HG02623 (cell line): ENCODE measurements at regions not wholly inside any gene's neighbourhood (a gene's known extent, or its start where the extent isn't known, plus 50 kb on each side); places are given as distances from the start of the nearest gene placed in this dataset.
"Not testable (repeated sequence)": the region's sequence is repeated elsewhere in the genome, so short reads cannot be mapped to it uniquely, and the experiment has no call there.

Experiments used
- ATAC-seq: cut with Tn5 transposase; IDR thresholded peaks from one replicate; pipeline ENCODE4 v1.9.1; 2021; ENCODE audit warnings: moderate library complexity; ENCODE audit not compliant: unreplicated experiment

DNA sequence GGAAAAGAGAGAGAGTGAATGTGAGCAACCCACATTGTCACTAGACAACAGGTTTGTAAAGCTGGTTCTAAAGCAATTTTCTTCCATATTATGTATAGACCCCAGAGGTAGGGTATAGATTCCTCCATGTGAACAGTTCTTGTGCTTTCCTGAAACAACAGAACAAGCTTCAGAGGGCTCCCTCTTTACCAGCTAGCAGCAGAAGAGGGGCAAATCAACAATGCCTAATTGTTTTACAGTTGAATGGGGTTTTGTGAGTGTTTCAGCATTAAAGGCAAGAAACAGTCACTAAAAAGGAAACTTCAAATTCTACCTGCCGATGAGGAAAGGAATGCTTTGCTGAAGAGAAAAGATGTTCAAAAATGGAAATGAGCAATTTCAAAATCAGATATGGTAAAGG lies 341.2 kb upstream of the KITLG start:
- ATAC-seq, result no peak

- ATAC-seq, result no peak
Measured at GRCh38 chr12:88918161-88918560, 337.9 kb upstream of the KITLG start.

- ATAC-seq, result no peak
Measured at GRCh38 chr12:88914967-88915366, 334.7 kb upstream of the KITLG start.

GRCh38 chr12:88909510-88909909 lies 329.2 kb upstream of the KITLG start:
- ATAC-seq, result no peak

DNA sequence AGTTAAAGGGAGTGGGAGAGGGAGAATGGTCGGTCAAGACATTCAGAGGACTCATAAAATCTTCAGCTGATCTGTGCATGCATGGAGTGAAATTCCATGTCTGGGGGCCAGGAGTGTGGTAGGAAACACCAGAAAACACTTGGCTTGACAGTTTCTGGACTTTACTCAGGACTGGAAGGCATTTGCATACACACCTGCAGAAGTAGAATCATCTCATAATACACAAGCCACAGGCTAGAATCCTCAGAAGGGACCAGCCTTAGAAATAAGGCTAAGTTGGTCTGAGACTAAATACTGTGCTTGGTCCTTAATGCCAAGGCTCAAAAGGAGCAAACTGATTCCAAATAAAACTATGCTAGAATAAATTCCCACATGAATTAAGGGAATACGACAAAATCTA lies 328.1 kb upstream of the KITLG start:
- no peak for ATAC-seq

- ATAC-seq, result no peak
Measured at GRCh38 chr12:88904705-88905104, 324.4 kb upstream of the KITLG start.

GRCh38 chr12:88903333-88903732 lies 323.1 kb upstream of the KITLG start:
- no peak for ATAC-seq

GRCh38 chr12:88897723-88898122 lies 317.5 kb upstream of the KITLG start:
- ATAC-seq, result no peak

GRCh38 chr12:88896958-88897357 lies 316.7 kb upstream of the KITLG start:
- no peak for ATAC-seq

GRCh38 chr12:88895634-88896033 lies 315.4 kb upstream of the KITLG start:
- no peak for ATAC-seq

GRCh38 chr12:88893801-88894200 lies 313.5 kb upstream of the KITLG start:
- ATAC-seq, result no peak

DNA sequence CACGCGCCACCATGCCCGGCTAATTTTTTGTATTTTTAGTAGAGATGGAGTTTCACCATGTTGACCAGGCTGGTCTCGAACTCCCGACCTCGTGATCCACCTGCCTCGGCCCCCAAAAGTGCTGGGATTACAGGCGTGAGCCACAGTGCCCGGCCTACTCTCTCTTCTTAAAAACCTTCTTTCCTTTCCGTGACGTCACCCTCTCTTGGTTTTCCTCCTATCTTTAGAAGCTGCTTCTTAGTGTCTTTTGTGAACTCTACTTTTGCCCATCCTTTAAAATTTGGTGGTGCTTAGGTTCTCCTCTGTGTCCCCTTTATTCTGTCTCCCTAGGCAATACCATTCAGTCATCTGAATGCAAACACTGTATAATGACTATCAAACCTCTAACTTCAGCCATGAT lies 311.2 kb upstream of the KITLG start:
- ATAC-seq, result not testable (repeated sequence)

- ATAC-seq, result no peak
Measured at GRCh38 chr12:88889326-88890110, 309.2 kb upstream of the KITLG start.

DNA sequence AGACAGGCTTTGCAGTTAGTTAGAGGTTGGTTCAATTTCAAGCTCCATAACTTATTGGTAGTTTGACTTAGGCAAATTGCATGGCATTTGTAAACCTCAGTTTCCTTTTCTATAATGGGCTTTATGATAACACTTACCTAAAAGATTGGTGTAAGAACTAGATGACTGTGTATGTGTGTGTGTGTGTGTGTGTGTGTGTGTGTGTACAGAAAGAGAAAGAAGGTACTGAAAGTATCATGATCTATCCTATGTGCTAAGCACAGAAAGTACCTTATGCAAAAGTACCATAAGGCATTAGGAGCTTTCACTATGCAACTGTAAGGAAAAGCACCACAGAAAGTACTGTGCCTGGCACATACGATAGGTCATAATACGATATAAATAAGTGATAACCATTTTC lies 304.3 kb upstream of the KITLG start:
- ATAC-seq, result peak; percentile 75

- no peak for ATAC-seq
Measured at GRCh38 chr12:88882662-88883061, 302.4 kb upstream of the KITLG start.

DNA sequence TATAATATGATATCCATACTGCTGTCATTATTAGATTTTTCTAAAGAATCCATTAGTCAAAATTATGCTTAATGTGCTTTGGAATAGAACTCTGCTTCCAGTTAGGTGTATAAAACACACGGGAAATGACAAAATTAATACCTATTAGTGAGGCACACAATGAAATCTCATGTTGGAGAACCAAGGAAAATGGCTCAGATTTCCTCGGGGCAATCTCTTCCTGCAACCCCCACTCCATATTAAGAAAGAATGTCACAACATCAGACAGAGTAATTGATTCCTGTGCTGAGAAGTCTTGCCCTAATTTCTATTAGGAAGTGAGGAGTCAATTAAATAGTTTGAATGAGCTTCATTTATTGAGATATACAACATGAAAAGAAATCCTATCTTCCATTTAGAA lies 299.8 kb upstream of the KITLG start:
- ATAC-seq, result no peak

GRCh38 chr12:88878295-88878694 lies 298.0 kb upstream of the KITLG start:
- ATAC-seq, result no peak

- ATAC-seq, result no peak
Measured at GRCh38 chr12:88876857-88877256, 296.6 kb upstream of the KITLG start.

GRCh38 chr12:88870000-88870737 lies 289.9 kb upstream of the KITLG start:
- ATAC-seq, result no peak

- ATAC-seq, result no peak
Measured at GRCh38 chr12:88868050-88868449, 287.8 kb upstream of the KITLG start.

DNA sequence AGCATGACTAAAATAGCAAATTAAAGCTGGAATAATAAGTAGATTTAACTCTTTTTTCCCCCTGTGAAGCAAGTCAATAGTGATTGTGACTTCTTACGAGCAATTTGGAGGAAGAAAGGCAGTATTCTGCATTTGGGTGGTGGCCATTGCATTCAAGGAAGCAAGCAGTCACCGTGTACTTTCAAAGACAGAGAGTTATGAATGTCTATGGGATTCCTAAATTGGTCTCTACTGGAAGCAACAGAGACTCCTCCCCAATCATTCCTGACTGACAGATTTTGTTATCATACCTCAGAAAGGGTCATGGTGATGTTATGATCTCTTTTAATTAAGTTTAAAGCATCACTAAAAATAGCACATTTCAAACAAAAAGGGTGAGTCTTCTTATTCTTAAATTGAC lies 287.2 kb upstream of the KITLG start:
- ATAC-seq, result no peak

- ATAC-seq, result no peak
Measured at GRCh38 chr12:88866881-88867280, 286.6 kb upstream of the KITLG start.
